GM19025 (cell line): ENCODE measurements at regions not wholly inside any gene's neighbourhood (a gene's known extent, or its start where the extent isn't known, plus 50 kb on each side); places are given as distances from the start of the nearest gene placed in this dataset.

Experiments
- ATAC-seq: cut with Tn5 transposase; IDR thresholded peaks from one replicate; pipeline ENCODE4 v1.9.1; 2021; ENCODE audit warnings: mild to moderate bottlenecking, low read depth, moderate library complexity; ENCODE audit not compliant: unreplicated experiment

- ATAC-seq = no peak
Measured at GRCh38 chr2:58971511-58972360, 730.6 kb upstream of the FANCL start.

GRCh38 chr2:58970365-58970764 lies 729.2 kb upstream of the FANCL start:
- no peak for ATAC-seq

GRCh38 chr2:58968885-58969284 lies 727.8 kb upstream of the FANCL start:
- ATAC-seq = no peak

GRCh38 chr2:58967736-58968135 lies 726.6 kb upstream of the FANCL start:
- ATAC-seq = no peak

GRCh38 chr2:58965602-58966001 lies 724.5 kb upstream of the FANCL start:
- ATAC-seq = no peak

- no peak for ATAC-seq
Measured at GRCh38 chr2:58959996-58960395, 718.9 kb upstream of the FANCL start.

GRCh38 chr2:58957188-58957840 lies 716.2 kb upstream of the FANCL start:
- ATAC-seq = no peak

GRCh38 chr2:58954880-58955385 lies 713.8 kb upstream of the FANCL start:
- no peak for ATAC-seq

GRCh38 chr2:58951722-58952121 lies 710.6 kb upstream of the FANCL start:
- ATAC-seq = no peak

GRCh38 chr2:58950795-58951462 lies 709.8 kb upstream of the FANCL start:
- no peak for ATAC-seq

- ATAC-seq = no peak
Measured at GRCh38 chr2:58939388-58939787, 698.3 kb upstream of the FANCL start.

GRCh38 chr2:58938988-58939387 lies 697.9 kb upstream of the FANCL start:
- ATAC-seq = no peak

- no peak for ATAC-seq
Measured at GRCh38 chr2:58932801-58933200, 691.7 kb upstream of the FANCL start.

- no peak for ATAC-seq
Measured at GRCh38 chr2:58930537-58930936, 689.4 kb upstream of the FANCL start.

GRCh38 chr2:58928973-58929372 lies 687.8 kb upstream of the FANCL start:
- ATAC-seq = no peak

GRCh38 chr2:58928391-58928790 lies 687.3 kb upstream of the FANCL start:
- ATAC-seq = no peak

- no peak for ATAC-seq
Measured at GRCh38 chr2:58926112-58926511, 685.0 kb upstream of the FANCL start.

GRCh38 chr2:58925676-58926081 lies 684.6 kb upstream of the FANCL start:
- ATAC-seq = no peak

GRCh38 chr2:58923869-58924268 lies 682.7 kb upstream of the FANCL start:
- no peak for ATAC-seq

GRCh38 chr2:58922245-58922644 lies 681.1 kb upstream of the FANCL start:
- no peak for ATAC-seq

GRCh38 chr2:58921676-58922075 lies 680.6 kb upstream of the FANCL start:
- ATAC-seq = no peak
